GM12875 (cell line): ENCODE measurements at regions not wholly inside any gene's neighbourhood (a gene's known extent, or its start where the extent isn't known, plus 50 kb on each side); places are given as distances from the start of the nearest gene placed in this dataset.

Experiments
- H3K4me3 ChIP-seq: one replicate; pipeline ENCODE4 v1.5.1; 2011; ENCODE audit warnings: low read depth, low read length, control low read depth
- CTCF ChIP-seq: IDR thresholded peaks from 2 replicates; pipeline ENCODE4 v1.5.1; 2011; ENCODE audit warnings: low read depth, mild to moderate bottlenecking, control low read depth, inconsistent platforms, low read length, moderate library complexity, borderline replicate concordance; ENCODE audit not compliant: insufficient read depth

GRCh38 chr3:98644168-98644567 lies 50.8 kb upstream of the CPOX start:
- H3K4me3 ChIP-seq = no peak overlapping the region
- no peak for TF ChIP-seq CTCF

GRCh38 chr3:98645039-98645438 lies 51.6 kb upstream of the CPOX start:
- TF ChIP-seq CTCF = no peak
- no peak overlapping the region for H3K4me3 ChIP-seq

GRCh38 chr3:98646680-98647079 lies 53.3 kb upstream of the CPOX start:
- H3K4me3 ChIP-seq = no peak overlapping the region
- TF ChIP-seq CTCF = no peak

- no peak for TF ChIP-seq CTCF
These were observed 53.8 kb upstream of the CPOX start for GRCh38 chr3:98647197-98647596.

GRCh38 chr3:98650971-98651779 lies 57.8 kb upstream of the CPOX start:
- H3K4me3 ChIP-seq = no peak overlapping the region

More at GRCh38 chr3:98647197-98647596, 53.8 kb upstream of the CPOX start:
- no peak overlapping the region for H3K4me3 ChIP-seq

GRCh38 chr3:98651780-98652077 lies 58.3 kb upstream of the CPOX start:
- no peak overlapping the region for H3K4me3 ChIP-seq
- TF ChIP-seq CTCF = no peak

More at GRCh38 chr3:98650971-98651779, 57.8 kb upstream of the CPOX start:
- TF ChIP-seq CTCF = no peak

- no peak overlapping the region for H3K4me3 ChIP-seq
- TF ChIP-seq CTCF = no peak
These were observed 62.3 kb upstream of the CPOX start for GRCh38 chr3:98655666-98656065.
